ENCODE measurements at regions not wholly inside any gene's neighbourhood (a gene's known extent, or its start where the extent isn't known, plus 50 kb on each side); places are given as distances from the start of the nearest gene placed in this dataset.
A peak's percentile ranks its signal among the peaks of the same experiment; 100 is the strongest.
"Not testable (repeated sequence)": the region's sequence is repeated elsewhere in the genome, so short reads cannot be mapped to it uniquely, and the experiment has no call there.

- no peak for DNase-seq
Measured at GRCh38 chr2:16227811-16228462, 287.6 kb downstream of the MYCN start.

- DNase-seq, result no peak
Measured at GRCh38 chr2:16226943-16227664, 286.8 kb downstream of the MYCN start.

GRCh38 chr2:16226381-16226780 is 286.0 kb downstream of the MYCN start:
- DNase-seq, result no peak

- DNase-seq, result no peak
Measured at GRCh38 chr2:16225545-16225944, 285.2 kb downstream of the MYCN start.

- DNase-seq, result no peak
Measured at GRCh38 chr2:16225071-16225470, 284.7 kb downstream of the MYCN start.

GRCh38 chr2:16224298-16225045 is 284.1 kb downstream of the MYCN start:
- DNase-seq, result no peak

- DNase-seq, result peak; percentile 63
Measured at GRCh38 chr2:16223841-16224177, 283.5 kb downstream of the MYCN start.

- DNase-seq, result peak; percentile 88
Measured at GRCh38 chr2:16223161-16223840, 283.0 kb downstream of the MYCN start.

GRCh38 chr2:16222326-16222725 is 282.0 kb downstream of the MYCN start:
- DNase-seq, result no peak

GRCh38 chr2:16221461-16222010 is 281.2 kb downstream of the MYCN start:
- no peak for DNase-seq

- DNase-seq, result no peak
Measured at GRCh38 chr2:16219292-16219975, 279.1 kb downstream of the MYCN start.

GRCh38 chr2:16218625-16219024 is 278.3 kb downstream of the MYCN start:
- peak; percentile 12 for DNase-seq

GRCh38 chr2:16218161-16218560 is 277.8 kb downstream of the MYCN start:
- no peak for DNase-seq

GRCh38 chr2:16217741-16218140 is 277.4 kb downstream of the MYCN start:
- DNase-seq, result not testable (repeated sequence)

- no peak for DNase-seq
Measured at GRCh38 chr2:16217291-16217690, 276.9 kb downstream of the MYCN start.

- DNase-seq, result no peak
Measured at GRCh38 chr2:16216558-16216945, 276.2 kb downstream of the MYCN start.

- no peak for DNase-seq
Measured at GRCh38 chr2:16215902-16216557, 275.7 kb downstream of the MYCN start.

GRCh38 chr2:16214861-16215260 is 274.5 kb downstream of the MYCN start:
- DNase-seq, result no peak

GRCh38 chr2:16214391-16214790 is 274.0 kb downstream of the MYCN start:
- DNase-seq, result no peak

GRCh38 chr2:16212321-16212720 is 272.0 kb downstream of the MYCN start:
- no peak for DNase-seq

- no peak for DNase-seq
Measured at GRCh38 chr2:16211341-16211740, 271.0 kb downstream of the MYCN start.

GRCh38 chr2:16210841-16211240 is 270.5 kb downstream of the MYCN start:
- DNase-seq, result no peak

Data from NCI-H2227 treated with DMSO at 0.1 percent for 48 hours (cell line).